GM21390 (cell line): ENCODE measurements at regions not wholly inside any gene's neighbourhood (a gene's known extent, or its start where the extent isn't known, plus 50 kb on each side); places are given as distances from the start of the nearest gene placed in this dataset.
"Not testable (repeated sequence)": the region's sequence is repeated elsewhere in the genome, so short reads cannot be mapped to it uniquely, and the experiment has no call there.

Experiments
- ATAC-seq: cut with Tn5 transposase; IDR thresholded peaks from one replicate; pipeline ENCODE4 v1.9.1; 2021; ENCODE audit not compliant: unreplicated experiment

DNA sequence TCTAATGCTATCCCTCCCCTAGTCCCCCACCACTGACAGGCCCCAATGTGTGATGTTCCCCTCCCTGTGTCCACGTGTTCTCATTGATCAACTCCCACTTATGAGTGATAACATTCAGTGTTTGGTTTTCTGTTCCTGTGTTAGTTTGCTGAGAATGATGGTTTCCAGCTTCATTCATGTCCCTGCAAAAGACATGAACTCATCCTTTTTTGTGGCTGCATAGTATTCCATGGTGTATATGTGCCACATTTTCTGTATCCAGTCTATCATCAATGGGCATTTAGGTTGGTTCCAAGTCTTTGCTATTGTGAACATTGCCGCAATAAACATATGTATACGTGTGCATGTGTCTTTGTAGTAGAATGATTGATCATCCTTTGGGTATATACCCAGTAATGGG is 153.1 kb downstream of the OR13H1 start:
- not testable (repeated sequence) for ATAC-seq

DNA sequence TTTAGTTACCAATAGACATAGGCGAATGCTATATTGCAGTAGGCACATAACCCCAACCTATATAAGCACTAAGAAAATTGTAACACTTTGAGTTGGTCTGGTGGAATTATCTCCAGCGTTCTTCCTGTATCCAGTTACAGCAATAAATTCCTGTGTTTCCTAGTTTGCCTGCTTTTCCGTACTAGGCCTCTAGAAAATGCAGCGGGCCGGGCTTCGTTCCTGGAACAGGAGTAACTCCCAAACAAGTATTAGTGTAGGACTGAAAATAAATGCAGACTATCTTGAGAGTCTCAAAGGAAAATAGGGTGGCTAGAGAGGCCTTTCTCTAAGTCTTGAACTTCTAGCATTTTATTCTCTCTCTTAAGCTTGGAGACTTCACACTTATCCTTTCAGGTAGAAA is 159.8 kb downstream of the OR13H1 start:
- no peak for ATAC-seq

DNA sequence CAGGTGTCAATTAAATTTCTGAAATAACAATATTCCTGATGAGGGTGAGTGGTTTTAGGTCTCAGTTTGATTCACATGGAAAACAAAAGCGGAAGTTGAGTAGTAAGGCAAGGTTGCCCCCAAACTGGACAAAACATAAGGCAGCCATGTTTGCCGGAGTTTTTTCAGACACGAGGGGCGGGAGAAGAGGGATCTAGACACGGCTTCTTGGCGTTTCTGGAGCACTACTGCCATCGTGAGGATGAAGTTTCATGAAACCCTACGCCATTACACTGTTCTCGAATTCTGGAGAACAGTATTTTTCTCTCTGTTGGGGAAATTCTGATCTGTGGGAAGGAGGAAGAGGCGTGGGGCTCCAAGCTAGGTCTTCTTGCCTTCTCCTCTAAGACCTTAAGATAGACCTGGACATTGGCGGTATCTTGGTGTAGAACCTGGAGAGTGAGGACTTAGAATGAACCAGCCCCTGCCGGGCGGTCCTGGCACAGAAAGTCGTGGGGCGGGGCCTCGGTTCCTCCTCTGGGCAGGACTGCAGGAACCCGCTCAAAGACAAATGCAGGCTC is 160.3 kb downstream of the OR13H1 start:
- no peak for ATAC-seq

DNA sequence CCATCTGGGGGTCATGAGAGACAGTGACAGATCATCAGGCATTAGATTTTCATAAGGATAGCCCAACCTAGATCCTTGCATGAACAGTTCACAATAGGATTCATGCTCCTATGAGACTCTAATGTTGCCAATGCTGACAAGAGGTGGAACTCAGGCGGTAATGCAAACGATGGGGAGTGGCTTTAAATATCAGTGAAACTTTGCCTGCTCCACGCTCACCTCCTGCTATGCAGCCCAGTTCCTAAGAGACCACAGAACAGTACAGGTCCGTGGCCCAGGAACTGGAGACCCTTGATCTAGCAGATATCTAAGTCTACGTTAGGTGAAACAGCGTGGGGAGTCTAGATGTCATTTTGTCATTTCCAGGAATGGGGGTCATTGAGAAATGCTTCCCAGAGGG is 165.7 kb downstream of the OR13H1 start:
- no peak for ATAC-seq

DNA sequence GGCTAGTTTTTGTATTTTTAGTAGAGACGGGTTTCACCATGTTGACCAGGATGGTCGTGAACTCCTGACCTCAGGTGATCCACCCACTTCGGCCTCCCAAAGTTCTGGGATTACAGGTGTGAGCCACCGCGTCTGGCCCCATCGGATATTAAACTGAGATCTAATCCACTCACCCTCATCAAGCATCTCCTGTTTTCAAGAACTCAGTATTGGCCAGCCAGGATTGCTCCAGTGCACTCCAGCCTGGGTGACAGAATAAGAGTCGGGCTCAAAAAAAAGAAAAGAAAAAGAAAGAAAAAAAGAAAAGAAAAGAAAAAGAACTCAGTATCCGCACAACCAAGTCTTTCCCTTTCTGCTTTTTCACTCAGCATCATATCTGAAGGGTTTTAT is 167.6 kb downstream of the OR13H1 start:
- ATAC-seq: no peak

DNA sequence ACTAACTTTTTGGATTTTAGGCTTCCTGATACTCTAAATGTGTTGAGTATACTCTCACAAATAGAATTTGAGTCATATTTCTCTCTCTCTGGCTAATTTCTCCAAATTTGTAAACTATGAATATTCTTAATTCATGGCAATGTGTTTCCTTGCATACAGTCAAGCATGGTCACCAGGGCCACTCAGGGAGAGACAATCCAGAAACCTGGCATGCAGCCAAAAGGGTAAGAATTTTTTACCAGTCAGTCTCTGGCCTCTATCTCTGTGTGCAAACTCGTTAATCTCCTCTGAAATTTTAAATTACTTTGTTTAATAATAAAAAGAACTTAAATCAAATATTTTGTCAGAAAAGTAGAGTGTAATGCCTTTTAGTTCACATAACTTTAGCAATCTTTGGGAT is 179.8 kb downstream of the OR13H1 start:
- ATAC-seq: no peak

DNA sequence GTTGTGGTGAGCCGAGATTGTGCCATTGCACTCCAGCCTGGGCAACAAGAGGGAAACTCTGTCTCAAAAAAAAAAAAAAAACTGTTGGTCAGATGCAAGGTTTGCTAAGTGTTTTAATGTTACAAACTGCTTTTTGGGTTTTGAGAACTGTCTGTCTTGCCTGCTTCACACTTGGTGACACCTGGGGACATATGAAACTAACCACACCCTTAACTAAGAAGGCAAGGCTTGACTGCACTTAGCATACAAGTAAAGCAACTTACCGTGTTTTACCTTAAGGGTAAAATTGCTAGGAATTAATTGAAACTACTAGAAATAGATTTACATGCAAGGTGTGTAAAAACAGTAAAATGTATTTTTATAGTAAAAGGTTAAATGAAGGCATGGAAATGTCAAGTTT is 180.4 kb downstream of the OR13H1 start:
- ATAC-seq: no peak

DNA sequence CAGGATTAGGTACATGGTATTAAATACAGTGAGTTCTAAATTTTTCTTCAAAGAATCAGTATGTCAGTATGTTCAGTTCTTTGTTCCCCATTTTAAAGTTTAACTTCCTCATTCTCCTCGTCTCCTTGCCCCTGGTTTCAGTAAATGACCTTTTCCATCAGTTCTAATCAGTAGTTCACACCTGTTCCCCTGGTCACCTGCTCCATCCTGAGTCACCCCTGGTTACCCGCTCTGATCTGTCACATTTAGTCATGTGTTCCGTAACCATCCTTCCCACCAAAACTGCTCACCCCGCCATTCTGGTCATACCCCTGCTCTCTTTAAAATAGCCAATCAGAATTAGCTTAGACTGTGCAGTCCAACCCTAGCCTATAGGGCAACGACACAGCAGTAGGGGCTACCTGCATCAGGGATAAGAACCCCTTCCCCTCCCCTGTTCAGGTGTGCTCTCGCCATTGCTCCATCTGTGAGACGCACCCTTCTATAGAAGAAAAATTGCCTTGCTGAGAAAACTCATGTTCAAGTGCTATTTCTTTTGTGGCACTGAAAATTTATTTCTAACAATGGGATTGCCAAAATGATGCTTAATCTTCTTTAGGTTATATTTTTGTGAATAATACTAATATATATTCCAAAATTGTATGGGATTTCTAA is 181.3 kb downstream of the OR13H1 start:
- no peak for ATAC-seq

DNA sequence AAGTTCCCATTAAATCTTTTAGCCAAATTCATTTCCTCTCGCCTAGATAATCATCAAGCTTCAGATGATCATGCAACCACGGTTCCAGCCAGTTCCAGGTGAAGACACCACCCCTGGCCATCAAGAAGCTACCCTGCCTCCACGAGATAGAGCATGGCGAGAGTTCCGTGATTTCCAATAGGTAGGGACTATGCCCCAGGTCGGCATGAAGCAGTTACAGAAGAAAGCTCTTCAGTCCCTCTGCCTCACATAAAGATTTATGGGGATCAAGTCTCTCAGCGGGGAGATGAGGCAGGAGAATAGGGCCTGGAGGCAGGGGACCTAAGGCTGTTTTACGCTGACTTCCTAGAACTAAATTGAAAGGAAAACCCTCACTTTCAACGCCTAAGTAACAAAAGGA is 183.9 kb downstream of the OR13H1 start:
- ATAC-seq: no peak

DNA sequence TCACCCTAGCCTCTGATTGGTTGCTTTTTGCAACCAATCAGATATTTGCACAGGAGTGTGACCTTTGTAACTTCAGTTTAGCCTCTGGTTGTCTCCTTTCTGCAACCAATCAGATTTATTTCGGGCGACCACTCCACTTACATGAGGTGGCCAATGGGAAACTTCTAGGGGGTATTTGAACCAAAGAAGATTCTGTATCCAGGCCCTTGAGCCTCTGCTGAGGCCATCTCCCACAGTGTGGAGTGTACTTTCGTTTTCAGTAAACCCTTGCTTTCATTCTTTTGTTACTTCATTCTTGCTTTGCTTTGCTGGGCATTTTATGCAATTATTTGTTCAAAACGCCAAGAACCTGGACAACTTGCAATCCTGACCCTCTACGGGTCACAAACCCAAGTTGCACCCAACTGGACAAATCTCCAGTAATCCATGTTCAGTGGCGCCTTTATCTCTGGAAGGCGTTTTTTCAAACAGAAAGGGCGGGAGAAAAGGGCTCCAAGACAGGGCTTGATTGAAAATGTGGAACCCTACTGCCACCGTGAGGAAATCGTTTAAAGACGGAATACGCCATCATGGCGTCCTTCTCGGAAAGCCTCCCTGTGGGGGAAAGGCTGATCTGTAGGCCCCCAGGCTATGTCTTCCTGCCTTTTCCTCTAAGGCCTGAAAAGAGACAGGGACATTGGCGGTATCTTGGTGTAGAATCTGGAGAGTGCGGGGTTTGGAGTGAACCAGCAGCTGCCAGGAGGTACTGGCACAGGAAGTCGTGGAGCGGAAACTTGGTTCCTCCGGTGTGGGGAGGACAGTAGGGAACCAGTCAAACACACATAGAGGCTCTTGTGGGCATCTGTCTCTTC is 184.6 kb downstream of the OR13H1 start:
- no peak for ATAC-seq

DNA sequence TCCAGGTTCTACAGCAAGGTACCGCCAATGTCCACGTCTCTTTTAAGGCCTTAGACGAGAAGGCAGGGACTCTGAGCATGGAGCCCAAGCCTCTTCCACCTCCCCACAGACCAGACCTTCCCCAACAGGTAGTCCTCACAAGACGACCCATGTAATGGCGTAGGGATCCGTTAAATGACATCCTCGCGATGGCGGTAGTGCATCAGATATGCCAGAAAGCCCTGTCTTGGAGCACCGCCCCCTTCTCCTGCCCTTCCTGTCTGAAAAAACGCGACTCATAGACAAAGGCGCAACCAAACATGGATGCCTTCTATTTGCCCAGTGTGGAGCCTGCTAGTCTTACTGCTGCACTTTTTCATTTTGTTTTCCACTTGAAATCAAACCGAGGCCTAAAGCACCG is 185.4 kb downstream of the OR13H1 start:
- no peak for ATAC-seq

DNA sequence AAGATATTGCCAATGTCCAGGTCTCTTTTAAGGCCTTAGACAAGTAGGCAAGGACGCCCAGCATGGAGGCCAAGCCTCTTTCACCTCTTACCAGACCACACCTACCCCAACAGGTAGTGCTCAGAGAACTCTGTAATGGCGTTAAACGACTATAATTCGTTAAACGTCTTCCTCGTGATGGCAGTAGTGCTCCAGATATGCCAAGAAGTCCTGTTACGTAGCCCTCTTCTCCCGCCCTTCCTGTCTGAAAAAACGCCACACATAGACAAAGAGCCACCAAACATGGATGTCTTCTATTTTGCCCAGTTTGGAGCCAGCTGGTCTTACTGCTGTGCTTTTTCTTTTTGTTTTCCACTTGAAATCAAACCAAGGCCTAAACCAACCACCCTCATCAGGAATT is 190.7 kb downstream of the OR13H1 start:
- no peak for ATAC-seq

DNA sequence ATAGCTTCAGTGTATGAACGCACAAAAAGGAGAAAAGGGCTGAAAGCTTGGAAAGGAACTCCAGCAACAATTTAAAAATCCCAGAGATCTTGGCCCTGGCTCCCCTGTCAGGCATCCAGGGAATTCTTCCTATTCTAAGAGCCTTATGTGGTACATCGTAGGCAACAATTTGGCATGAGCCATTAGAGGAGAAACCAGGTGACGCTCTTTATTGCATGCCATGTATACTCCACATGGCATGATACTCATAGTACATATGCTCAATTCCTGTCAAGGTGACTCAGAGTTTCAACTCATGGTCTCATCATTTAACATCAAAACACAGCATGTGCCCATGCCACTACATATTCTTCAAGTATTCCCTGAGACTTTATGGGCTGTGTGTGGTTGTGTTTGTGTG is 191.3 kb downstream of the OR13H1 start:
- ATAC-seq: no peak

DNA sequence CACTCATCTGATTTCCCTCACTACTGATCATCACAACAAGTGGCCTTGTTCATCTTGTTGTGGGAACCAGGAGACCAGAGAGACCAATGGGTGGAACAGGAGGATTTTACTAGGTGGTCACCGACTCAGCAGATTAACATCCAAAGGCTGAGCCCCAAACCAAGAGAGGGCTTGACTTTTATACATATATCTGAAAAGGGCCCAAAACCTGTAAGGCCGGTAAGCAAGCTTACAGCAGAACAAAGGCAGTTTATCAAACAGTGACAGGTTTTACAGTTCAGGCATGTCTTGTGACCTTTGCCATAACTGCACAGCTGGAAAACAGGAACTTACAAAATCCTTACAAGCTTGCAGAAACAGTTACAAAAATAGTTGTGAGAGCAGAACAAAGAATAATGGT is 195.9 kb downstream of the OR13H1 start:
- ATAC-seq: no peak

DNA sequence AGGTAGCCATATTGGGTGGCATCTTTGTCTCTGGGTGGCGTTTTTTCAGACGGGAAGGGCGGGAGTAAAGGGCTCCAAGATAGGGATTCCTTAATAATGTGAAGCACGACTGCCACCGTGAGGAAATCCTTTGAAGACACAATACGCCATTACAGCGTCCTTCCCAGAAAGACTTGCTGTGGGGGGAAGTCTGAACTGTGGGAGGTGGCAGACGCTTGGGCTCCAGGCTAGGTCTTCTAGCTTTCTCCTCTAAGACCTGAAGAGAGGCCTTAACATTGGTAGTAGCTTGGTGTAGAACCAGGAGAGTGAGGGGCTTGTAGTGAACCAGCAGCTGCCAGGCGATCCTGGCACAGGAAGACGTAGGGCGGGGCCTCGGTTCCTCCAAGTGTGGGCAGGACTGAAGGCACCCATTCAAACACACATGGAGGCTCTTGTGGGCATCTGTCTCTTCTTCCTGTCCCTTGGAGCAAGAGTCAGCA is 197.3 kb downstream of the OR13H1 start:
- ATAC-seq: no peak

DNA sequence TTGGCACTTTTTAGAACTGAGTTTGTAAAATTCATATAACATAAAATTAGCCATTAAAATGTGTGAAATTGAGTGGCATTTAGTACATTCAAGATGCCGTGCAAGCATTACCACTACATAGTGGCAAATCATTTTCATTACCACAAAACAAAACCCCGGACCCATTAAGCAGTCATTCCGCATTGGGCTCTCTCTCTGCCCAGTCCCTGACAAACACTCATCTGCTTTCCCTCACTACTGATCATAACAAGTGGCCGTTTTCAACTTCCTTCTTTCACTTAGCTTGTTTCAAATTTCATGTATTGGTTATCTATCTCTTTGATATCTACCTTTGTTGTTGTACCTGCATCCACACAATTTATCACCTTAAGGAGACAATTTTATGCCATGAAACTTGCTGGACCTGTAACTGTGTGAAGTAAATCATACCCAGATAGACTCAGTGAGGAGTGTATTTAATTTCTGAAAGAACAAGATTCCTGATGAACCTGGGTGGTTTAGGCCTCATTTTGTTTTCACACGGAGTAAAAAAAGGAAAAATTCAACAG is 202.1 kb downstream of the OR13H1 start:
- ATAC-seq: no peak

DNA sequence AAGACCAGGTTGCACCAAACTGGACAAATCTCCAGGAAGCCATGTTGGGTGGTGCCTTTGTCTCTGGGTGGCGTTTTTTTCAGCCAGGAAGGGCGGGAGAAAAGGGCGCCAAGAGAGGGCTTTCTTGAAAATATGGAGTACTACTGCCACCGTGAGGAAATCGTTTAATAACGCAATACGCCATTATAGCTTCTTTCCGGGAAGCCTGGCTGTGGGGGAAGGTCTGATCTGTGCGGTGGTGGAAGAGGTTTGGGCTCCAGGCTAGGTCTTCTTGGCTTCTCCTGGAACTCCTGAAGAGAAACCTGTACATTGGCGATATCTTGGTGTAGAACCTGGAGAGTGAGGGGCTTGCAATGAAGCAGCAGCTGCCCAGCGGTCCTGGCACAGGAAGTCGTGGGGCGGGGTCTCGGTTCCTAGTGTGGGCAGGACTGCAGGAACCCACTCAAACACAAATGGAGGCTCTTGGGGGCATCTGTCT is 202.7 kb downstream of the OR13H1 start:
- ATAC-seq: no peak

DNA sequence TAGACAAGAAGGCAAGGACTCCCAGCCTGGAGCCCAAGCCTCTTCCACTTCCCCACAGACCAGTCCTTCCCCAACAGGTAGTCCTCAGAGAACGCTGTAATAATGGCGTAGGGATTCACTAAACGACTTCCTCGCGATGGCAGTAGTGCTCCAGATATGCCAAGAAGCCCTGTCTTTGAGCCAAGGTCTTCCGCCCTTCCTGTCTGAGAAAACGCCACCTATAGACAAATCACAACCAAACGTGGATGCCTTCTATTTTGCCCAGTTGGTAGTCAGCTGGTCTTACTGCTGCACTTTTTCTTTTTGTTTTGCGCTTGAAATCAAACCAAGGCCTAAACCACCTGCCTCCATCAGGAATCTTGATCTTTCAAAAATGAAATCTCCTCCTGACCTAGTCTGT is 203.3 kb downstream of the OR13H1 start:
- ATAC-seq: no peak

DNA sequence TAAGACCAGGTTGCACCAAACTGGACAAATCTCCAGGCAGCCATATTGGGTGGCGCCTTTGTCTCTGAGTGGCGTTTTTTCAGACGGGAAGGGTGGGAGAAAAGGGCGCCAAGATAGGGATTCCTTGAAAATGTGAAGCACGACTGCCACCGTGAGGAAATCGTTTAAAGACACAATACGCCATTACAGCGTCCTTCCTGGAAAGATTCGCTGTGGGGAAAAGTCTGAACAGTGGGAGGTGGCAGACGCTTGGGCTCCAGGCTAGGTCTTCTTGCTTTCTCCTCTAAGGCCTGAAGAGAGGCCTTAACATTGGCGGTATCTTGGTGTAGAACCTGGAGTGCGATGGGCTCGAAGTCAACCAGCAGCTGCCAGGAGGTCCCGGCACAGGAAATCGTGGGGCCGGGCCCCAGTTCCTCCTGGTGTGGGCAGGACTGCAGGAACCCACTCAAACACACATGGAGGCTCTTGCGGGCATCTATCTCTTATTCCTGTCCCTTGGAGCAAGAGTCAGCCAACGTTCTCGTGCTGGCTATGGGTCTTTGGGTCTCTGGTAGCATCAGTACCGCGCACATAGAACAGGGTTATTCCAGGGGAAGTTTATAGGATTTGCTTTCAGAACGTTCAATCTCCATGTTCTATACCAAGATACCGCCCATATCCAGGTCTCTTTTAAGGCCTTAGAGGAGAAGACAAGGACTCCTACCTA is 208.8 kb downstream of the OR13H1 start:
- ATAC-seq: no peak

DNA sequence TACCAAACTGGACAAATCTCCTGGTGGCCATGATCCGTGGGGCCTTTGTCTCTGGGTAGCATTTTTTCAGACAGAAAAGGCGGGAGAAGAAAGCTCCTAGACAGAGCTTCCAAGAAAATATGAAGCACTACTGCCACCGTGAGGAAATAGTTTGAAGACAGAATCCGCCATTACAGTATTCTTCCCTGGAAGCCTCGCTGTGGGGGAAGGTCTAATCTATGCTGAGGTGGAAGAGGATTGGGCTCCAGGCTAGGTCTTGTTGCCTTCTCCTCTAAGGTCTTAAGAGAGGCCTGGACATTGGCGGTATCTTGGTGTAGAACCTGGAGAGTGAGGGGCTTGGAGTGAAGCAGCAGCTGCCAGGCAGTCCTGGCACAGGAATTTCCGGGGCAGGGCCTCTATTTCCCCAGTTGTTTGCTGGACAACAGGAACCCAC is 218.9 kb downstream of the OR13H1 start:
- ATAC-seq: no peak

DNA sequence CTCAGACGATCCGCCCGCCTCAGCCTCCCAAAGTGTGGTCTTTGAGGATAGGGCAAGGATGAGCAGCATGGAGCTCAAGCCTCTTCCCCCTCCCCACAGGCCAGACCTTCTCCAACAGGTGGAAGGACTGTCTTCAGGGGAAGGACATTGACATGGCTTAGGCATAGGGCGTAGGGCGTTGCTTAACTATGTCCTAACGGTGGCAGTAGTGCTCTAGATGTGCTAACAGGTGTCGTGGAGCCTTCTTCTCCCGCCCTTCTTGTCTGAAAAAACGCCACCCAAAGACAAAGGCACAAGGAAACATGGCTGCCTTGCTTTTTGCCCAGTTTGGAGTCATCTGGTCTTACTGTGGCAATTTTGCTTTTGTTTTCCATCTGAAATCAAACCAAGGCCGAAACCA is 219.8 kb downstream of the OR13H1 start:
- ATAC-seq: no peak
